Endothelial cell of umbilical vein (primary cell): ENCODE measurements at regions not wholly inside any gene's neighbourhood (a gene's known extent, or its start where the extent isn't known, plus 50 kb on each side); places are given as distances from the start of the nearest gene placed in this dataset.
A peak's percentile ranks its signal among the peaks of the same experiment; 100 is the strongest.

Experiments
- BruUV-seq: library from RNA; stranded (reverse); fragments of 400-500 nt; replicated peaks from 2 replicates; lab custom pipeline; 2021; lab: Mats Ljungman, UMichigan
- CTCF ChIA-PET: fragments of 300-600, 350-600 bp; sonication (Branson Sonifier 250); formaldehyde crosslinking; loops from one replicate; lab custom pipeline; 2021; ENCODE audit warnings: antibody characterized with exemption, inconsistent platforms; lab: Charles Lee
- POLR2A ChIA-PET: fragments of 300-600, 350-600 bp; sonication (Branson Sonifier 250); formaldehyde crosslinking; loops from one replicate; lab custom pipeline; 2021; ENCODE audit warnings: antibody characterized with exemption, inconsistent platforms; lab: Charles Lee
- DNase-seq: peaks from one replicate; pipeline ENCODE4 v3.0.0-alpha.2; 2011; ENCODE audit warnings: low read depth, low spot score
- FAIRE-seq: peaks from 2 replicates; lab custom pipeline; 2011; peaks lifted over from hg19 to GRCh38; lab: Jason Lieb, UNC
- H2AFZ ChIP-seq: 2 replicates; pipeline ENCODE4 v1.6.0; 2012; ENCODE audit warnings: low read depth, low read length, control low read depth, inconsistent platforms
- H3K27ac ChIP-seq: 2 replicates; pipeline ENCODE4 v1.5.1; 2011; ENCODE audit warnings: low read depth, mild to moderate bottlenecking, control low read depth, low read length, moderate library complexity; ENCODE audit not compliant: insufficient read depth
- H3K27me3 ChIP-seq, 2 experiments: 2 replicates each; pipeline versions ENCODE4 v1.6.0 to v1.6.1; 2011; ENCODE audit warnings: low read length in 2 of 2, mixed read lengths in 1 of 2; ENCODE audit not compliant: control insufficient read depth in 2 of 2, insufficient read depth in 2 of 2
- H3K36me3 ChIP-seq, 2 experiments: 2 replicates in 1 of 2; 3 replicates in 1 of 2; pipeline ENCODE4 v1.5.1; 2011; ENCODE audit warnings: low read length in 2 of 2, mild to moderate bottlenecking in 1 of 2, moderate library complexity in 1 of 2; ENCODE audit not compliant: control insufficient read depth in 2 of 2, insufficient read depth in 2 of 2; ENCODE audit errors: extremely low read depth in 1 of 2
- H3K4me1 ChIP-seq: 3 replicates; pipeline ENCODE4 v1.5.1; 2011; ENCODE audit warnings: mild to moderate bottlenecking, low read length; ENCODE audit not compliant: control insufficient read depth, insufficient read depth; ENCODE audit errors: extremely low read depth
- H3K4me2 ChIP-seq: 2 replicates; pipeline ENCODE4 v1.6.1; 2011; ENCODE audit warnings: low read length, control low read depth, mixed read lengths; ENCODE audit not compliant: insufficient read depth
- H3K4me3 ChIP-seq, 3 experiments: fragments of 200-600 bp in 1 of 3; sonication (generic), shearing (Covaris generic) in 1 of 3; replicated peaks in 1 of 3; 2 replicates each; pipeline ENCODE4 v1.5.1; 2011 to 2016; ENCODE audit warnings: control low read depth in 3 of 3, low read length in 3 of 3, mild to moderate bottlenecking in 2 of 3, inconsistent platforms in 1 of 3, low read depth in 1 of 3, moderate library complexity in 1 of 3; ENCODE audit not compliant: insufficient read depth in 1 of 3
- H3K79me2 ChIP-seq: 2 replicates; pipeline ENCODE4 v1.6.0; 2012; ENCODE audit warnings: low read length, inconsistent platforms; ENCODE audit not compliant: control insufficient read depth, insufficient read depth
- H3K9ac ChIP-seq: replicated peaks from 2 replicates; pipeline ENCODE3; 2011; ENCODE audit warnings: low read length, control low read depth; ENCODE audit not compliant: insufficient read depth; ENCODE audit errors: extremely low read depth
- H3K9me1 ChIP-seq: replicated peaks from 3 replicates; pipeline ENCODE4 v1.6.0; 2011; ENCODE audit warnings: mild to moderate bottlenecking, low read length; ENCODE audit not compliant: control insufficient read depth, insufficient read depth; ENCODE audit errors: extremely low read depth
- H3K9me3 ChIP-seq: replicated peaks from 2 replicates; pipeline ENCODE4 v1.5.1; 2012; ENCODE audit warnings: low read length, inconsistent platforms; ENCODE audit not compliant: control insufficient read depth, insufficient read depth
- H4K20me1 ChIP-seq: replicated peaks from 2 replicates; pipeline ENCODE3; 2011; ENCODE audit warnings: mild to moderate bottlenecking, low read length; ENCODE audit not compliant: control insufficient read depth, insufficient read depth; ENCODE audit errors: extremely low read depth
- EZH2 ChIP-seq: IDR thresholded peaks from 2 replicates; pipeline ENCODE4 v1.6.1; 2012; ENCODE audit warnings: borderline replicate concordance, low read depth, mild to moderate bottlenecking, moderate library complexity, low read length, inconsistent platforms; ENCODE audit not compliant: severe bottlenecking
- FOS ChIP-seq: IDR thresholded peaks from 2 replicates; pipeline ENCODE4 v1.6.1; 2011; ENCODE audit warnings: mild to moderate bottlenecking, low read length, moderate library complexity, borderline replicate concordance; ENCODE audit not compliant: insufficient read depth
- GATA2 ChIP-seq: IDR thresholded peaks from 2 replicates; pipeline ENCODE4 v1.7.0; 2011; ENCODE audit warnings: low read depth, mild to moderate bottlenecking, moderate library complexity, mixed read lengths, low read length; ENCODE audit not compliant: insufficient read length, insufficient read depth
- JUN ChIP-seq: IDR thresholded peaks from 2 replicates; pipeline ENCODE4 v1.6.1; 2011; ENCODE audit warnings: borderline replicate concordance, low read depth; ENCODE audit not compliant: insufficient read length, insufficient read depth
- MYC ChIP-seq: IDR thresholded peaks from one replicate; pipeline ENCODE4 v1.6.1; 2011; ENCODE audit warnings: mild to moderate bottlenecking, low read depth, low read length
- POLR2A ChIP-seq: IDR thresholded peaks from 2 replicates; pipeline ENCODE4 v1.6.1; 2012; ENCODE audit warnings: low read depth, mild to moderate bottlenecking, control low read depth, low read length
- POLR2AphosphoS5 ChIP-seq: IDR thresholded peaks from 2 replicates; pipeline ENCODE4 v1.6.1; 2012; ENCODE audit warnings: low read depth, mild to moderate bottlenecking, control low read depth, low read length, moderate library complexity; ENCODE audit not compliant: insufficient read depth
- dilution Hi-C: fragments of 300-500 bp; cut with MboI; formaldehyde crosslinking; loops from one replicate; pipeline ENCODE4 v1.15.0; 2019; ENCODE audit warnings: low sequenced_read_pairs; ENCODE audit not compliant: extremely low pct_ligation_motif_present
- intact Hi-C: fragments of 100-400 bp; cut with micrococcal nuclease; formaldehyde crosslinking; loops from one replicate; pipeline ENCODE4 v1.10.0; 2022
- TF ChIP-seq, protein P1 (sequence below), 2 donors: IDR thresholded peaks; 1 replicate in 1 of 2; 2 replicates in 1 of 2; pipeline ENCODE4 v1.5.1; 2011; ENCODE audit warnings: low read length in 2 of 2, mild to moderate bottlenecking in 2 of 2, moderate library complexity in 2 of 2, control low read depth in 1 of 2, inconsistent platforms in 1 of 2, low read depth in 1 of 2; ENCODE audit not compliant: insufficient read depth in 1 of 2; ENCODE audit errors: extremely low read depth in 1 of 2
- TF ChIP-seq, protein P2 (sequence below): IDR thresholded peaks from 2 replicates; pipeline ENCODE4 v1.6.1; 2011; ENCODE audit not compliant: insufficient read depth, insufficient read length

DNA sequence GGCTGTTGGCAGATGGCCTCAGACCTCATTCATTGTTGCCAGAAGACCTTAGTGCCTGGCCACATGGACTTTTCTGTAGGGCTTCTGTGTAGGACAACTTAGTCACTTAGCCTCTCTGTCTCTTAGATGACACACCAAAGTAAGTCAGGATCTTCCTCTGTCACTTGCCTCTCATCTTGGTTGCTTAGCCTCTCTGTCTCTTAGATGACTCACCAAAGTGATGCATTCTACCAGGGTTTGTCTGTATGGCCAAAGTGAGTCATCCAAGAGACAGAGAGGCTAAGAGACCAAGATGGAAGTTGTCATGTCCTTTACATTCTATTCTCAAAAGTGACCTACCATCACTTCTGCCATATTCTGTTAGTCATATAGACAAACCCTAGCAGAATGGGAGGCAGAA is 255.9 kb upstream of the DEFB112 start:
- no peaks in the 10 kb centered on the region for H4K20me1 ChIP-seq
- no TSS peak for BruUV-seq
- POLR2A ChIA-PET, result no interaction called here
- intact Hi-C loops, result no loop called here
- DNase-seq, result no peak
- no peak overlapping the region for H3K4me3 ChIP-seq
- H3K79me2 ChIP-seq, result no peaks in the 10 kb centered on the region
- no peaks in the 10 kb centered on the region for H3K4me1 ChIP-seq
- FAIRE-seq, result no peak
- H3K36me3 ChIP-seq, result no peaks in the 10 kb centered on the region
- CTCF ChIA-PET, result no interaction called here
- H2AFZ ChIP-seq, result no peak overlapping the region
- dilution Hi-C loops, result no loop called here
- TF ChIP-seq FOS (no peak), GATA2 (no peak), MYC (no peak), EZH2 (no peak), JUN (peak; percentile 33)
- H3K27me3 ChIP-seq, result no peaks in the 10 kb centered on the region
- no peak overlapping the region for H3K9ac ChIP-seq
- no peak overlapping the region for H3K4me2 ChIP-seq
- H3K27ac ChIP-seq, result no peak overlapping the region
- H3K9me3 ChIP-seq, result peaks cover 5% of the 10 kb centered on the region
- no peaks in the 10 kb centered on the region for H3K9me1 ChIP-seq

DNA sequence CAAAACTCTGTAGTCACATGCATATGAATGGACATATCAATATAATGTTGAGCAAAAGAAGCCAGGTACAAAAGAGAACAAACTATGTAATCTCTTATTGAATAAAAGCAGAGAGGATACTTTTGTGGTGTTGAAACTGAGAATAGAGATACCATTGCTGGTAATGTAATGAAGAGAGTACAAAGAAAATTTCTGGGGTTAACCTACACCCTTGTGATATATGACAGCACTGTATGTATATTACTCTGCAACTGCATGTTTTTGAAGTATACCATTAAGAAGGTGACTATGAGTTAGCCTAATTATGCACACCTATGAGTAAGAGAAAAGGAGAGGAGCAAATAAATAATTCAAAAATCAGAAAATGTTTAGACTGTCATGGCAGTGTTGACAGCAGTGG is 268.8 kb upstream of the DEFB112 start:
- no peak for FAIRE-seq
- no TSS peak for BruUV-seq

More for the DNA sequence above, 268.8 kb upstream of the DEFB112 start:
- H3K27me3 ChIP-seq, result no peaks in the 10 kb centered on the region
- dilution Hi-C loops, result no loop called here
- no peaks in the 10 kb centered on the region for H3K9me1 ChIP-seq
- DNase-seq, result no peak
- peaks cover 5% of the 10 kb centered on the region for H3K9me3 ChIP-seq
- POLR2A ChIA-PET, result no interaction called here
- H2AFZ ChIP-seq, result no peak overlapping the region
- TF ChIP-seq, protein P1, sequence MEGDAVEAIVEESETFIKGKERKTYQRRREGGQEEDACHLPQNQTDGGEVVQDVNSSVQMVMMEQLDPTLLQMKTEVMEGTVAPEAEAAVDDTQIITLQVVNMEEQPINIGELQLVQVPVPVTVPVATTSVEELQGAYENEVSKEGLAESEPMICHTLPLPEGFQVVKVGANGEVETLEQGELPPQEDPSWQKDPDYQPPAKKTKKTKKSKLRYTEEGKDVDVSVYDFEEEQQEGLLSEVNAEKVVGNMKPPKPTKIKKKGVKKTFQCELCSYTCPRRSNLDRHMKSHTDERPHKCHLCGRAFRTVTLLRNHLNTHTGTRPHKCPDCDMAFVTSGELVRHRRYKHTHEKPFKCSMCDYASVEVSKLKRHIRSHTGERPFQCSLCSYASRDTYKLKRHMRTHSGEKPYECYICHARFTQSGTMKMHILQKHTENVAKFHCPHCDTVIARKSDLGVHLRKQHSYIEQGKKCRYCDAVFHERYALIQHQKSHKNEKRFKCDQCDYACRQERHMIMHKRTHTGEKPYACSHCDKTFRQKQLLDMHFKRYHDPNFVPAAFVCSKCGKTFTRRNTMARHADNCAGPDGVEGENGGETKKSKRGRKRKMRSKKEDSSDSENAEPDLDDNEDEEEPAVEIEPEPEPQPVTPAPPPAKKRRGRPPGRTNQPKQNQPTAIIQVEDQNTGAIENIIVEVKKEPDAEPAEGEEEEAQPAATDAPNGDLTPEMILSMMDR (IDR thresholded peaks at IDR 0.05; ENCODE audit: extremely low read depth in 1 of 2, insufficient read depth in 1 of 2, low read depth in 1 of 2, low read length in 2 of 2), result no peak
- TF ChIP-seq POLR2A, result no peak
- TF ChIP-seq POLR2AphosphoS5, result no peak
- TF ChIP-seq, protein P2, sequence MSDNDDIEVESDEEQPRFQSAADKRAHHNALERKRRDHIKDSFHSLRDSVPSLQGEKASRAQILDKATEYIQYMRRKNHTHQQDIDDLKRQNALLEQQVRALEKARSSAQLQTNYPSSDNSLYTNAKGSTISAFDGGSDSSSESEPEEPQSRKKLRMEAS, result no peak
- no peak for TF ChIP-seq MYC
- no peak for TF ChIP-seq GATA2
- TF ChIP-seq JUN, result no peak
- no peak for TF ChIP-seq FOS
- no peak for TF ChIP-seq EZH2
- H3K27ac ChIP-seq, result no peak overlapping the region
- no peak overlapping the region for H3K4me3 ChIP-seq
- CTCF ChIA-PET, result no interaction called here
- no peaks in the 10 kb centered on the region for H3K36me3 ChIP-seq
- intact Hi-C loops, result no loop called here
- no peaks in the 10 kb centered on the region for H3K79me2 ChIP-seq
- H3K4me1 ChIP-seq, result no peaks in the 10 kb centered on the region
- H4K20me1 ChIP-seq, result no peaks in the 10 kb centered on the region
- no peak overlapping the region for H3K9ac ChIP-seq
- H3K4me2 ChIP-seq, result no peak overlapping the region
